RPMI7951 (cell line): ENCODE measurements at regions not wholly inside any gene's neighbourhood (a gene's known extent, or its start where the extent isn't known, plus 50 kb on each side); places are given as distances from the start of the nearest gene placed in this dataset.
"Not testable (repeated sequence)": the region's sequence is repeated elsewhere in the genome, so short reads cannot be mapped to it uniquely, and the experiment has no call there.

ENCODE experiments used
- DNase-seq: peaks from one replicate; pipeline ENCODE4 v3.0.0-alpha.2; 2012; ENCODE audit warnings: low read depth

DNA sequence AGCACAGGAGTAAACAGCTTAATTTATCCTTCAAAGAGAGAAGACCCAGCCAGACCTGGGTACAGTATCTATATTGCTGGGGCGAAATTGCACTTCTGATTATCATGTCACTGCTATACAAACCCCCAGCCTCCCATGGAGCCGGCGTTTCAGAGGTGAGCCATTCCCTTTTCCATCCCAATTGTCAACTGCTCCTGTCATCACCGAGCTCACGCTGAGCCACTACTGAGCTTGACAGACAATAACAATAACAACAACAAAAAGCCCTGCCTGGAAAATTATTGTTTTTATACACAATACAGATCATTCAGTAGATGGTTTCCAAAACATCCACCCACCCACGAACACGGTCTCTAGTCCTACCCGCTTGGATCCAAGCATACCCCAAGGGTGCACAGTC is 129.0 kb upstream of the JARID2 start:
- DNase-seq, result no peak

DNA sequence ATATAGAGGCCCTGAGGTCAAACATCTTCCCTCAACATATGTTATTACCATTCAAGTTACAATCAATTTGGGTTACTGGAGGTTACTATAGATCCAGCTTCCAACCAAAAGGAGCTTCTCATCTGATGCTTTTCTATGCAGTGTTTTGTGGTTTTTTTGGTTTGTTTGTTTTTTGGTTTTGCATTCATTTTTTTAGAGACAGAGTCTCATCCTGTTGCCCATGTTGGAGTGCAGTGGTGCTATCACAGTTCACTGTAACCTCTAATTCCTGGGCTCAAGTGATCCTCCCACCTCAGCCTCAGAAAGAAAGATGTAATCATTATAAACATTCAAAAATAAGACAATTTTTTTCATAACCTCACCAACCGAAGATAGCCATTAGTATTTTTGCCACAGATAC is 124.4 kb upstream of the JARID2 start:
- DNase-seq, result no peak

GRCh38 chr6:15121977-15122550 is 123.8 kb upstream of the JARID2 start:
- DNase-seq, result no peak

DNA sequence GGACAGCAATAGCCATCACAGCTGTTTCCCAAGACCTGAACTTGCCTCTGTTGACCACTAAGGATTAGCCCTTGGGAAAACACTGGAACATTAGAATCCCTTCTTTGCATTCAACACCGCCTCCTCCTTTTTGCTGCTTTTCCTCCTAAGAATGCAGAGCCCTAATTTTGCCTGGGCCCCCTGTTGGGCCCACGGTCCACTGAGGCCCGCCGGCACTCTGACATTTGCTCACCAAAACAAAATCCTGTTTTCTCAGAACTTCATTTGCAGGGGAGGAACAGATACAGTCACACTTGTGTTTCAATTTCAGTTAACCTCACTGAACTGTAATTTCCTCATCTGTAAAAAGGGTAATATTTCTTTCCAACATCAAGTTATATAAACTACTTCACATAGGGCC is 116.0 kb upstream of the JARID2 start:
- no peak for DNase-seq

- no peak for DNase-seq
Observed at GRCh38 chr6:15131234-15131633, 114.6 kb upstream of the JARID2 start.

GRCh38 chr6:15131651-15132061 is 114.2 kb upstream of the JARID2 start:
- no peak for DNase-seq

DNA sequence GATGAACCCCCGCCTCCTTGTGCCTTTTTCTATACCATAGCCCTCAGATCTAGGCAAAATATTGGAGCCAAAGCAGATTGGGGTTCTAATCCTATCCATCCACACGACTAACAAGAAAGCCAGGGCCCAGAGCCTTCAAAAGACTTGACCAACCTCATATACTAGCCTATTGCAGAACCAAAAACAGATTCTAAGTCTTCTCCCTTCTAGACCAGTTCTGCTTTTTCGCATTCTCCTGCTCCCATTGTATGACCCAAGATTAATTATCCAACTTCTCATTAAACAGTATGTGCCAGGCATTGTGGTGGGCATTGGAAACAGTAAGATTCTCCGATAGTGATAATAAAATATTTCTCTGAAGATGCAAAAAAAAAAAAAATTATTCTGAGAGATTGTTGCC is 113.7 kb upstream of the JARID2 start:
- no peak for DNase-seq

- DNase-seq, result peak; percentile 98
Observed at GRCh38 chr6:15132854-15133670, 112.8 kb upstream of the JARID2 start.

DNA sequence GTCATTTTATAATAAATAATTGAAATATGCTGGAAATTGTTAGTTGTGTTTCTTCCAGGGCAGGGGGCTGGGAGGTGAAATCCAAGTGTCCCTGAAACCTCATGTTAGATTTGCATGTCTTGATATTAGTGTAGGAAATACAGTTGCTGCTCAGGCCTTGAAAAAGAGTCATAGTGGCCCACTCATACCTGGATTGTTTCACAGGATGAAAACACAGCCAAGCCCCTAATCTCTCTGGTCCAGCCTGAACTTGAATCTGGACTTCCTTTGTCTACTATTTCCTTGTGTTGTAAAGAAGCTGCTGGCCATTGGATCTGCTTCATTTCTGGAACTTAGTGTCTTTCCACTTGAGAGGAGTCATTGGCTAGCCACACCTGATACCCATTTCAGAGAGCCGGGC is 108.8 kb upstream of the JARID2 start:
- no peak for DNase-seq

- no peak for DNase-seq
Observed at GRCh38 chr6:15143086-15143485, 102.8 kb upstream of the JARID2 start.

GRCh38 chr6:15143540-15143939 is 102.3 kb upstream of the JARID2 start:
- DNase-seq, result no peak

DNA sequence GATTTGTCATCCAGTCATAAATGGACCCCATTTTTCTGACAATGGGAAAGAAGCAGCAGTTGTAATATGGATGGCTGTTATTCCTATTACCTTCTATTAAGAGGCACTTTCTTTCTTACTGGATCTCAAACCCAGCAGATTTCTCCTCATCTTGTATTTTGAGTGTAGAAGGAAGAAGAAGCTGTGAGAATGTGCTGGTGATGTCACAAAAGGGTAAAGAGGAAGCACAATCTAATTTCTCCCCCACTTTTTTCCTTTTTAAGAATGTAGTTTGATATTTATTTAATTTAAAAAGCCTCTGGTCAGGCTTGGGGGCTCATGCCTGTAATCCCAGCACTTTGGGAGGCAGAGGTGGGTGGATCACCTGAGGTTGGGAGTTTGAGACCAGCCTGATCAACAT is 100.0 kb upstream of the JARID2 start:
- no peak for DNase-seq

DNA sequence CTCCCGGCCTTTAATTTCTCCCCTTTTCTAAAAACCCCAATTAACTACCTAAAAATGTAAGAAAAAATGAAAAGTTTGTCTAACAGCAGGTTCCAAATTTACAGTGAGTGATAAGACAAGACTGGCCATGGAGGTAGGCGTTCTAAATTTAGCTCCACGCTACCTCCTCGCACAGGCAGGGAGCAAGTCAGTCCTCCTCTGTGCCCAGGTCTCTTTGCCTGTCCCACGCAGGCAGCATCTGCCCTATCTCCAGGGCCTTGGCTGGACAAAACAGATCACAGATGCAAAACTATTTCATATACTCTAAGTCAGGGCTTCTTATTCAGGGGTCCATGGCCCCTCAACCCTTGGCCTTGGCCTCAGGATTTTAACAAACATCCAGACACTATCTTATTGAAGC is 98.0 kb upstream of the JARID2 start:
- DNase-seq, result no peak

GRCh38 chr6:15148356-15148946 is 97.4 kb upstream of the JARID2 start:
- DNase-seq, result peak; percentile 92

DNA sequence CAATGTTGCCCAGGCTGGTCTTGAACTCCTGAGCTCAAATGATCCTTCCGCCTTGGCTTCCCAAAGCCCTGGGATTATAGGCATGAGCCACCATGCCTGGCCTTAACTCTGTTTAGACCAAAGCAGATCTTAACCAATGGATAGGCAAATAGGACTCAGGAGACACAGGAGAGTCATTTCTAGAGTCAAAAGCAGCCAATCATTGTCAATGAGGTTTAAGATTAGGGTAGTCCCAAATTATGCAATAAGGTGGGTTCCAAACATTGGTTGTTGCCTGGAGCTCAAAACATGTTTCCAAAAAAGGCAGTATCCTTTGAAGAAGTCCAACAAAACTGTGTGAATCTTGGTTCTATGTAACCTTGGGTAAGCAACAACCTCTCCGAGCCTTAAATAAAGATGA is 95.7 kb upstream of the JARID2 start:
- DNase-seq, result no peak

- peak; percentile 40 for DNase-seq
Observed at GRCh38 chr6:15152700-15153099, 93.2 kb upstream of the JARID2 start.

DNA sequence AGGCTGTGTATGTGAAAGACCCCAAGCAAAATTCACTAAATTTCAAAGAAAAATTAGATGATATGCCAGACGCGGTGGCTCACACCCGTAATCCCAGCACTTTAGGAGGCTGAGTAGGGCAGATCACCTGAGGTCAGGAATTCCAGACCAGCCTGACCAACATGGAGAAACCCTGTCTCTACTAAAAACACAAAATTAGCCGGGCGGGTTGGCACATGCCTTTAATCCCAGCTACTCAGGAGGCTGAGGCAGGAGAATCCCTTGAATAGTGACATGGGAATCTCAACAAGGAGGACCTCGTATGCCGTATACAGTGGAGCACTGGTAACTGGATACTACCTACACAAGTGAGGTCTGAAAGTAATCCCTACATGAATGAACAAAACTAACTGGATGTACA is 92.7 kb upstream of the JARID2 start:
- no peak for DNase-seq

GRCh38 chr6:15157479-15157878 is 88.4 kb upstream of the JARID2 start:
- DNase-seq, result no peak

DNA sequence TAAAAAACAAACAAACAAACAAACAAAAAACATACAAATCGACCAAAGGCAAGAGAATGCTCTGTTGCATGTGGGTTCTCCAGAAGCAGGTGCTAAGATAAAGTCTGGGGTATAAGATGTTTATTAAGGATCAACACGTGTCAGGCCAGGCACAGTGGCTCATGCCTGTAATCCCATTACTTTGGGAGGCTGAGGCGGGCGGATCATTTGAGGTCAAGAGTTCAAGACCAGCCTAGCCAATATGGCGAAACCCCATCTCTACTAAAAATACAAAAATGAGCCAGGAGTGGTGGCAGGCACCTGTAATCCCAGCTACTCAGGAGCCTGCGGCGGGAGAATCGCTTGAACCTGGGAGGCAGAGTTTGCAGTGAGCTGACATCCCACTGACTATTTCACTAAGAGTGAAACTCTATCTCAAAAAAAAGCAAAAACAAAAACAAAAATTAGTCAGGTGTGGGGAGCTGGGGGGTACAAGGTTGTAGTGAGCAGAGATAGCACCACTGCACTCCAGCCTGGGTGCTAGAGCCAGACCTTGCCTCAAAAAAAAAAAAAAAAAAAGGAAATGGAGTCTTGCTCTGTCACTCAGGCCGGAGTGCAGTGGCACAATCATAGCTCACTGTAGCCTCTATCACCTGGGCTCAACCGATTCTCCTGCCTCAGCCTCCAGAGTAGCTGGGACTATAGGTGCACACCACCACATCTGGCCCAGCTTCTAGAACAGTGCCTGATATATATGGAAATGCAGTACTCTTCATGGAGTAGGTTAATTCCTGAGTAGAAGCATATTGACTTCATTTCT is 86.8 kb upstream of the JARID2 start:
- no peak for DNase-seq

GRCh38 chr6:15160812-15161211 is 85.1 kb upstream of the JARID2 start:
- DNase-seq, result no peak

- DNase-seq, result not testable (repeated sequence)
Observed at GRCh38 chr6:15164855-15165254, 81.0 kb upstream of the JARID2 start.

- DNase-seq, result no peak
Observed at GRCh38 chr6:15166121-15166520, 79.7 kb upstream of the JARID2 start.
